ENCODE measurements at regions not wholly inside any gene's neighbourhood (a gene's known extent, or its start where the extent isn't known, plus 50 kb on each side); places are given as distances from the start of the nearest gene placed in this dataset.

- no peak for DNase-seq
Measured at GRCh38 chr2:191565120-191565519, 112.8 kb upstream of the NABP1 start.

- no peak for DNase-seq
Measured at GRCh38 chr2:191565647-191566198, 112.2 kb upstream of the NABP1 start.

GRCh38 chr2:191566344-191566743 is 111.6 kb upstream of the NABP1 start:
- peak; percentile 65 to 69 for DNase-seq

- no peak for DNase-seq
Measured at GRCh38 chr2:191567206-191567605, 110.7 kb upstream of the NABP1 start.

- no peak for DNase-seq
Measured at GRCh38 chr2:191569025-191569424, 108.9 kb upstream of the NABP1 start.

- peak; percentile 2 to 8 for DNase-seq
Measured at GRCh38 chr2:191571163-191571769, 106.7 kb upstream of the NABP1 start.

DNA sequence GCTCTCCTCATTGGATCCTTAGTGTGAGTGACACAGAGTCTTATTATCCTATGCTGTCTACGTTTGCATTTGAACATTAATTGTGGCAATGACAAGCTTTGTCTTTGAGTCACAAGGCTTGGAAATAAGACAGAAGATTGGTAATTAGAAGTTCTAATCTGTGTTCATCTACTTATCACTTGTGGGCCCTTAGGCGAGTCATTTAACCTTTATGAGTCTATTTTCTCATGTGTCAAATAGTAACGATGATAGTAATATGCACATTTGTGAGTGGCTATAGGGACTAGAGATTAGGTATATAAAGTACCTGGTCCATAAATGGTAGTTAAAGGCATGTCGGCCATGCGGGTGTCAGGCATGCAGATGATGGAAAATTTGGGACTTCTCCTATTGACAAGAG is 105.6 kb upstream of the NABP1 start:
- no peak for DNase-seq

DNA sequence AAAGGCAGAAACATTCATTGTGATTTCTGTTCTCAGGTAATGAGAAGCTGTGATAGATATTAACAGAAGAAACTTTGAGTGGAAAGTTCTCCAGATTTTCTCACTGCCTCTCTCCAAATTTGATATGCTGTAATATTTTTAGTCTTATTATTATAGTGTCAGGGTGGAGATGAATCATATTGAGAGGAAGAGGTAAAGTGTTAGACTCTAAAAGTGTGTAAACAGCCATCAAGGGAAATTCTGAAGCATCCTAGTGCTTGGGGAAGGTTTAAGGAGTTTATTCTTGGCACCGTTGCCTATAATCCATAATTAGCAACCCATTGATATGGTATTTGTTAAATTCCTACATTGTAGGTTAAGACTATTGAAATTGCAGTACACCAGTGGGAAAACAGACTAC is 104.7 kb upstream of the NABP1 start:
- no peak for DNase-seq

DNA sequence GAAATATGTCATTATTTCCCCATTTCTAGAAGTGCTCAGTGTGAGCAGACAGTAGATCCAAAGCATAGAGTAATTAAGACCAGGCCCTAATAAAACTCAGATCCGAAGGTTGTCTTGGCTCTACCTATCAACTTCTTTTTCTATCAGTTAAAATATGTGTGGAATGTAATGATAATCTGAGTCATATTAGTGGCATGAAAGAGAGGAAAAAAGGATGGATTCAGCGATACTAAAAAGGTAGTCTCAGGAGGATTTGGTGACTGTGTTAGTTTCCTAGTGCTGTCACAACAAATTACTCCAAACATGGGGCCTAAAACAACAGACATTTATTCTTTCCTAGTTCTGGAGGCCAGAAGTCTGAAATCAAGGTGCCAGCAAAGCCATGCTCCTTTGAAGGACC is 103.7 kb upstream of the NABP1 start:
- no peak for DNase-seq

DNA sequence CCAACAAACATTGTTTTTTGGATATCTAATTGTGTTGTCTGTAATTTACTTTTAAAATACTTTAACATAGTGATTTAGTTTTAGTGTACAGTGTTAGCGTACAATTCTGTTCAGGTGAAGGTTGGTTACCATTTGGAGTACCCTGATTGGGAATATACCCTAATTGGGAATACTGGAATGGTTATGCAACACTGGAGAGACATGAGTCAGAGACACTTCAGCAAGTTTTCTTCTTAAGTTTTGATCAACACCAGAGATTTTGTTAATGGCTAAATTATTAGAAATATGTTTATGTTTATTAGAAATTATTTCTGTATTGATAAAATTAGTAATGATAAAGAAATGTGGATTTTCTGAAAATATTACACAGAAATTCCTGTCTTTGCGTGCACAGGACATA is 100.3 kb upstream of the NABP1 start:
- DNase-seq: no peak

- no peak for DNase-seq
Measured at GRCh38 chr2:191578031-191578430, 99.9 kb upstream of the NABP1 start.

- no peak for DNase-seq
Measured at GRCh38 chr2:191580581-191580980, 97.4 kb upstream of the NABP1 start.

- DNase-seq: no peak
Measured at GRCh38 chr2:191581003-191581402, 96.9 kb upstream of the NABP1 start.

GRCh38 chr2:191582355-191582754 is 95.6 kb upstream of the NABP1 start:
- no peak for DNase-seq

GRCh38 chr2:191591025-191591424 is 86.9 kb upstream of the NABP1 start:
- DNase-seq: no peak

- no peak for DNase-seq
Measured at GRCh38 chr2:191593622-191594385, 84.1 kb upstream of the NABP1 start.

DNA sequence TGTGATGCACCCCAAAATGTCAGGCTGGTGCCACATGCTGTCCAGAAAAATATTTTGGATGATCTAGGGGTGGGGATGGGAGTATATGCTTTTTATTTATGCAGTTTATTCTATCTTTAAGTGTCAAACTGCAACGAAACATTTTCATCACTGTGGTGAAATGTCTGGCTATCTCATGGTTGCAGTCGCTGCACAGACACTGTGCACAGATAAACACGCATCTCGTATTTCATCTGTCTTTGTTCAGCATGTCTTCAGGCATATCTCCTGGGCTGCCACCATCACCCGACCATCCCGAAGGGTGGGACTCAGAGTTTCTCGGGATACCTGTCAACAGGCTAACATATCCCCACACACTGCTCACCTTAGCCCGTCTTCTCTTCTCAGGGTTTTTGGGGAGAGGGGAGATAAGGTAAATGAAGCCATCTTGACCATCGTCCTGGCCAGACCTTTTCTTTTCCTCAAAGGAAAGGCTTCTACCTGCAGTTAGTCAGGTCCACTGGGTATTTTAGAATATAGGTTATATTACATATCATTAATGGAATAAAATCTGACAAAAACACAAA is 80.7 kb upstream of the NABP1 start:
- no peak for DNase-seq

- DNase-seq: no peak
Measured at GRCh38 chr2:191598296-191598695, 79.6 kb upstream of the NABP1 start.

GRCh38 chr2:191601060-191601459 is 76.9 kb upstream of the NABP1 start:
- no peak for DNase-seq

DNA sequence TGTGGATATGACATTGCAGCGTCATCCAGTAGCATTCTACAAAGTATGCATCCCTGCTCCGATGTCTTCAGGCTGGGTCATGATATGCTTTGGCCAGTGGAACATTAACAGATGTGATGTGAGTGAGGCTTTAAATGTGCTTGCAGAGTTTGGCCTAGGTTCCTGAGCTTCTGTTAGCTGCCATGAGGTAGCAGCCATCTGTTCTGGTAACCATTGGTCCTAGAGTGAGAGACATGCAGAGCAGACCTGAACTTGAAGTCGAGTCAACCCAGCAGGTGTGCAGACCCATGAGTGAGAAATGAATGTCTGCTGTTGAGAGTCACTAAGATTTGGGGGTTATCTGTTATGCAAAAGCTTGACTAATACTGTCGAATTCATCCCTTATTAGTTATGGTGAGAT is 73.8 kb upstream of the NABP1 start:
- no peak for DNase-seq

DNA sequence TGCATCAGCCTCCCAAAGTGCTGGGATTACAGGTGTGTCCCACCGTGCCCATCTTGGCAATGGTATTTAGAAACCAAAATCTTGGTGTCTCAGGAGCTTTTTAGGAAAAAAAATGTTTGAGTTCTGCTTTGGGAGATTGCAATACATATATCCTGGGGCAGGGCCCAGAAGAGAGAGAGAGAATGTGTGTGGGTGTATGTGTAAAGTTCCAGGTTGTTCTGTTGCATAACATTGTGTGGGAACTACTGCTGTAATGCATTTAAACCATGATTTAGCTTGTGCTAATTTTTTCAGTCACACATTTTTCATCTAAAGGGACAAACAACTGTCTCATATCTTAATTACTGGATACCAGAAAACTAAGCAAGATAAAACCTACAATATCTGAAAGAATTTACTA is 70.8 kb upstream of the NABP1 start:
- DNase-seq: no peak

DNA sequence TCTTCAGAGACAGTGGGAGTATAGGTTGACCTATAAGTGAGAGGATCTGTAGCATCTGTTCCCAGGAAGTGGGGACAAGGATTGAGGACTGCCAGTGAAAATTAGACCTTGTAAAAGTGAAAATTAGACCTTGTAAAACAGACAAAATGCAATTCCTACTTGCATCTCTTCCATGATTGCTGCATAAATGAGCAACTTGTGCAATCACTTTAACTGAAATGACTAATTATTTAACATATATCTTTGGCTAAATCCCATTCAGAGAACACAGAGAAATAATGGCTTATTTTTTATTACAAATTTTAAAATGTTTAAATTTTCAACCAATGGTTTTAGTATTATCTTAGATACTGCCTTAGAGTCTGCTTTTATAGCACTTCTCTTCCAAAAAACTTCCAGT is 67.2 kb upstream of the NABP1 start:
- no peak for DNase-seq

GRCh38 chr2:191611614-191612013 is 66.3 kb upstream of the NABP1 start:
- no peak for DNase-seq

- DNase-seq: no peak
Measured at GRCh38 chr2:191612496-191612895, 65.4 kb upstream of the NABP1 start.

All from activated CD4-positive, alpha-beta T cell treated with anti-CD3 and anti-CD28 coated beads, Interleukin-2, amount 50 U/mL, for 4 hours (primary cell).